Nephron (organoid): ENCODE measurements at regions not wholly inside any gene's neighbourhood (a gene's known extent, or its start where the extent isn't known, plus 50 kb on each side); places are given as distances from the start of the nearest gene placed in this dataset.

Source experiments
- H3K27ac Mint-ChIP-seq, 3 experiments: 2 replicates each; pipeline ENCODE4 v1.8.0; 2020; ENCODE audit warnings: mixed read lengths in 3 of 3, mild to moderate bottlenecking in 2 of 3, moderate library complexity in 1 of 3
- H3K27me3 Mint-ChIP-seq: 2 replicates; pipeline ENCODE4 v1.8.0; 2021; ENCODE audit warnings: low read depth, mild to moderate bottlenecking, moderate library complexity, mixed read lengths
- H3K36me3 Mint-ChIP-seq: 2 replicates; pipeline ENCODE4 v1.8.0; 2020; ENCODE audit warnings: low read depth, mixed read lengths
- H3K4me1 Mint-ChIP-seq: 2 replicates; pipeline ENCODE4 v1.8.0; 2020; ENCODE audit warnings: mixed read lengths
- H3K4me3 Mint-ChIP-seq, 3 experiments: 2 replicates each; pipeline ENCODE4 v1.8.0; 2020; ENCODE audit warnings: mild to moderate bottlenecking in 3 of 3, mixed read lengths in 3 of 3, moderate library complexity in 2 of 3
- H3K9me3 Mint-ChIP-seq: 2 replicates; pipeline ENCODE4 v1.8.0; 2020; ENCODE audit warnings: mixed read lengths
- CTCF ChIP-seq, 3 experiments: fragments of 200-600 bp; sonication (generic); IDR thresholded peaks; one replicate each; pipeline ENCODE4 v1.5.0; 2021; ENCODE audit warnings: antibody characterized with exemption in 3 of 3; ENCODE audit not compliant: unreplicated experiment in 3 of 3

- Mint-ChIP-seq H3K4me1 (peaks cover 25% of the 10 kb centered on the region), H3K27me3 (no peaks in the 10 kb centered on the region), H3K9me3 (peaks cover 25% of the 10 kb centered on the region), H3K36me3 (peaks cover 5% of the 10 kb centered on the region), H3K4me3 (no peak overlapping the region), H3K27ac (peak overlapping the region in 1 of 3 experiments; percentile 43)
- TF ChIP-seq CTCF (IDR thresholded peaks at IDR 0.05; ENCODE audit: unreplicated experiment in 3 of 3): no peak
Observed at GRCh38 chr12:67410246-67410645, 141.1 kb downstream of the CAND1 start.

- Mint-ChIP-seq H3K27me3 (no peaks in the 10 kb centered on the region), H3K9me3 (peaks cover 21% of the 10 kb centered on the region), H3K4me3 (no peak overlapping the region), H3K4me1 (peaks cover 29% of the 10 kb centered on the region), H3K27ac (peak overlapping the region in 1 of 3 experiments; percentile 43), H3K36me3 (peaks cover 5% of the 10 kb centered on the region)
- no peak for TF ChIP-seq CTCF (IDR thresholded peaks at IDR 0.05; ENCODE audit: unreplicated experiment in 3 of 3)
Observed at GRCh38 chr12:67410667-67411067, 141.5 kb downstream of the CAND1 start.

- H3K36me3 Mint-ChIP-seq: no peaks in the 10 kb centered on the region
- no peaks in the 10 kb centered on the region for H3K27me3 Mint-ChIP-seq
- peak overlapping the region in 1 of 3 experiments; percentile 17 for H3K27ac Mint-ChIP-seq
- H3K4me1 Mint-ChIP-seq: peaks cover 32% of the 10 kb centered on the region
- H3K9me3 Mint-ChIP-seq: peaks cover 15% of the 10 kb centered on the region
- TF ChIP-seq CTCF (IDR thresholded peaks at IDR 0.05; ENCODE audit: unreplicated experiment in 3 of 3): no peak
- H3K4me3 Mint-ChIP-seq: no peak overlapping the region
Observed at GRCh38 chr12:67411562-67411961, 142.4 kb downstream of the CAND1 start.

- no peaks in the 10 kb centered on the region for H3K27me3 Mint-ChIP-seq
- no peaks in the 10 kb centered on the region for H3K36me3 Mint-ChIP-seq
- H3K9me3 Mint-ChIP-seq: peaks cover 5% of the 10 kb centered on the region
- H3K4me1 Mint-ChIP-seq: peaks cover 34% of the 10 kb centered on the region
- no peak for TF ChIP-seq CTCF (IDR thresholded peaks at IDR 0.05; ENCODE audit: unreplicated experiment in 3 of 3)
- no peak overlapping the region for H3K27ac Mint-ChIP-seq
- no peak overlapping the region for H3K4me3 Mint-ChIP-seq
Observed at GRCh38 chr12:67413577-67413976, 144.4 kb downstream of the CAND1 start.

- H3K27ac Mint-ChIP-seq: no peak overlapping the region
- H3K9me3 Mint-ChIP-seq: peaks cover 3% of the 10 kb centered on the region
- no peaks in the 10 kb centered on the region for H3K36me3 Mint-ChIP-seq
- TF ChIP-seq CTCF (IDR thresholded peaks at IDR 0.05; ENCODE audit: unreplicated experiment in 3 of 3): no peak
- no peak overlapping the region for H3K4me3 Mint-ChIP-seq
- peaks cover 37% of the 10 kb centered on the region for H3K4me1 Mint-ChIP-seq
- H3K27me3 Mint-ChIP-seq: no peaks in the 10 kb centered on the region
Observed at GRCh38 chr12:67414011-67414715, 145.0 kb downstream of the CAND1 start.

- H3K27me3 Mint-ChIP-seq: no peaks in the 10 kb centered on the region
- peak overlapping the region in 2 of 3 experiments; percentile 12 to 45 for H3K27ac Mint-ChIP-seq
- H3K4me3 Mint-ChIP-seq: no peak overlapping the region
- TF ChIP-seq CTCF (IDR thresholded peaks at IDR 0.05; ENCODE audit: unreplicated experiment in 3 of 3): peak; percentile 41 to 60 (median 59)
- peaks cover 43% of the 10 kb centered on the region for H3K4me1 Mint-ChIP-seq
- H3K36me3 Mint-ChIP-seq: no peaks in the 10 kb centered on the region
- H3K9me3 Mint-ChIP-seq: peaks cover 3% of the 10 kb centered on the region
Observed at GRCh38 chr12:67415473-67415872, 146.3 kb downstream of the CAND1 start.
